C4-2B (cell line): ENCODE measurements at regions not wholly inside any gene's neighbourhood (a gene's known extent, or its start where the extent isn't known, plus 50 kb on each side); places are given as distances from the start of the nearest gene placed in this dataset.

Experiments
- H3K27ac ChIP-seq: fragments of 450-650 bp; 2 replicates; pipeline ENCODE4 v1.5.1; 2017
- CTCF ChIP-seq: fragments of 450-650 bp; conservative IDR thresholded peaks from 2 replicates; pipeline ENCODE4 v1.5.1; 2017; ENCODE audit warnings: mild to moderate bottlenecking
- ZFX ChIP-seq: fragments of 450-650 bp; IDR thresholded peaks from 2 replicates; pipeline ENCODE4 v1.6.1; 2017

- no peak for TF ChIP-seq CTCF
- no peak for TF ChIP-seq ZFX
- no peak overlapping the region for H3K27ac ChIP-seq
Measured at GRCh38 chr10:53007527-53007842, 234.9 kb upstream of the MBL2 start.

- no peak overlapping the region for H3K27ac ChIP-seq
- TF ChIP-seq CTCF = no peak
- no peak for TF ChIP-seq ZFX
Measured at GRCh38 chr10:53006663-53007526, 234.3 kb upstream of the MBL2 start.

GRCh38 chr10:53005612-53006345 is 233.2 kb upstream of the MBL2 start:
- TF ChIP-seq ZFX = no peak
- TF ChIP-seq CTCF = no peak
- no peak overlapping the region for H3K27ac ChIP-seq

- TF ChIP-seq ZFX (no peak), CTCF (no peak)
- no peak overlapping the region for H3K27ac ChIP-seq
Measured at GRCh38 chr10:53003094-53003493, 230.5 kb upstream of the MBL2 start.

GRCh38 chr10:52999681-53000080 is 227.1 kb upstream of the MBL2 start:
- H3K27ac ChIP-seq = no peak overlapping the region

GRCh38 chr10:52999258-52999657 is 226.7 kb upstream of the MBL2 start:
- TF ChIP-seq ZFX = no peak

More at GRCh38 chr10:52999681-53000080, 227.1 kb upstream of the MBL2 start:
- TF ChIP-seq ZFX (no peak), CTCF (no peak)

GRCh38 chr10:52997007-52997406 is 224.4 kb upstream of the MBL2 start:
- no peak for TF ChIP-seq CTCF
- no peak for TF ChIP-seq ZFX
- H3K27ac ChIP-seq = no peak overlapping the region

More at GRCh38 chr10:52999258-52999657, 226.7 kb upstream of the MBL2 start:
- H3K27ac ChIP-seq = no peak overlapping the region
